CD4-positive, alpha-beta memory T cell (primary cell): ENCODE measurements at regions not wholly inside any gene's neighbourhood (a gene's known extent, or its start where the extent isn't known, plus 50 kb on each side); places are given as distances from the start of the nearest gene placed in this dataset.

ENCODE experiments used
- CTCF ChIA-PET: fragments of 350-600 bp; sonication (Branson Sonifier 250); formaldehyde crosslinking; loops from one replicate; lab custom pipeline; 2021; ENCODE audit warnings: inconsistent platforms; ENCODE audit not compliant: partially characterized antibody; lab: Charles Lee
- POLR2A ChIA-PET: fragments of 350-600 bp; sonication (Branson Sonifier 250); formaldehyde crosslinking; loops from one replicate; lab custom pipeline; 2021; ENCODE audit not compliant: partially characterized antibody; lab: Charles Lee
- DNase-seq, 5 donors: peaks; one replicate each; pipeline versions ENCODE4 v3.0.0 to v3.0.0-alpha.2; 2020 to 2022; ENCODE audit warnings: mixed read lengths in 1 of 5
- H3K27ac ChIP-seq: one replicate; pipeline ENCODE4 v1.7.0; 2013; ENCODE audit warnings: low read depth, low read length
- H3K27me3 ChIP-seq: 2 replicates; pipeline ENCODE4 v1.7.0; 2013; ENCODE audit warnings: mild to moderate bottlenecking, low read length, moderate library complexity; ENCODE audit not compliant: insufficient read depth
- H3K36me3 ChIP-seq: 2 replicates; pipeline ENCODE4 v1.7.0; 2013; ENCODE audit warnings: mild to moderate bottlenecking, low read length, moderate library complexity; ENCODE audit not compliant: insufficient read depth
- H3K4me1 ChIP-seq: 2 replicates; pipeline ENCODE4 v1.7.0; 2013; ENCODE audit warnings: mild to moderate bottlenecking, low read length, moderate library complexity; ENCODE audit not compliant: insufficient read depth
- H3K4me3 ChIP-seq, 2 donors: one replicate each; pipeline ENCODE4 v1.7.0; 2013; ENCODE audit warnings: low read length in 2 of 2, mild to moderate bottlenecking in 1 of 2
- H3K9me3 ChIP-seq, 2 donors: one replicate each; pipeline ENCODE4 v1.7.0; 2013; ENCODE audit warnings: low read length in 2 of 2, control low read depth in 1 of 2; ENCODE audit not compliant: control insufficient read depth in 1 of 2
- H3K27ac Mint-ChIP-seq, 7 donors: one replicate each; pipeline ENCODE4 v1.8.0; 2020 to 2021; ENCODE audit warnings: mixed read lengths in 7 of 7, mild to moderate bottlenecking in 6 of 7, inconsistent platforms in 3 of 7, moderate library complexity in 3 of 7
- H3K27me3 Mint-ChIP-seq, 2 donors: one replicate each; pipeline ENCODE4 v1.8.0; 2020 to 2021; ENCODE audit warnings: mixed read lengths in 2 of 2
- H3K36me3 Mint-ChIP-seq, 2 donors: one replicate each; pipeline ENCODE4 v1.8.0; 2020 to 2021; ENCODE audit warnings: mixed read lengths in 2 of 2, inconsistent platforms in 1 of 2, mild to moderate bottlenecking in 1 of 2
- H3K4me1 Mint-ChIP-seq, 4 donors: one replicate each; pipeline ENCODE4 v1.8.0; 2020 to 2021; ENCODE audit warnings: mixed read lengths in 4 of 4, mild to moderate bottlenecking in 1 of 4
- H3K4me3 Mint-ChIP-seq, 8 donors: one replicate each; pipeline ENCODE4 v1.8.0; 2020 to 2021; ENCODE audit warnings: mixed read lengths in 8 of 8, mild to moderate bottlenecking in 7 of 8, moderate library complexity in 6 of 8, inconsistent platforms in 3 of 8
- H3K9me3 Mint-ChIP-seq, 8 donors: one replicate each; pipeline ENCODE4 v1.8.0; 2020 to 2021; ENCODE audit warnings: mixed read lengths in 8 of 8, mild to moderate bottlenecking in 5 of 8, inconsistent platforms in 3 of 8, moderate library complexity in 1 of 8
- intact Hi-C: fragments of 100-400 bp; cut with micrococcal nuclease; formaldehyde crosslinking; loops from one replicate; pipeline ENCODE4 v1.15.1; 2023

DNA sequence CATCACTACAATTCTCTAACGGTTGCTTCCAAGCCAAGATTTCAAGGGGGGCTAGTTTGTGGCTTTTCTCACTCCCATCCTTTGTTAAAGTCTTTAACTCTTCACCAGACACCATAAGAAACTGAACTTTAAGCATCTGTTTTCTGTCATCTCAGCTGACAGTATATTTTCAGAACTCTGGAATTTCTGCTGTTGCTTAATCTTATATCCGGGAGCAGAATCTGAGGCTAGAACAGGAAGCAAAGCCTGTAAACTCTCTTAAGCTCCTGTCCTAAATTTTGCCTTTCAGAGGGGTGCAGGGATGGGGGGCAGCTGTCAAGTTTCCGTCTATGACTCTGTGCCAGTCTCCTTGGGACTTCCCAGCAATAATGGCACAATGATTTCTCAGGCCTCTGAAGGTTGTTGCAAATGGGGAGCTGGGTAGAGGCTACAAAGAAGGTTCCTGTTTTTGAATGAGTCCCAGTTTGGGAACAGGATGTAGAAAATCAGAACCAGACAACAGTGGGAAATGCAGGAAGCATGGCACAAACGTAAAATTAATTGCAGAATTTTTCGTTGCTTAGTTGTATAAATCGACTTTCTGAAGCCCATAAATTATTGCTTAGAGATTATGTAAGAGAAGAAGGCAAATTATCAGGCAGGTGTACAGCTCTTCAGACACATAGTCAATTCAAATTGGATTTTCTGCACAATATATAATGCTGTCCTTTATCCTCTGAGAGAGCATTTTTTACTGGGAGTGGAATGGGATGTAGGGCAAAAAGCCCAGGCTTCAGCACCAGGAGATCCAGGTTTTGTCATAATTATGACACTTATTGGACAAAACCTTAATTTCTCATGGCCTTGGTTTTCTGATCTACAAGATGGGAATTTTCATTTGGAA is 430.9 kb downstream of the DMAC1 start:
- intact Hi-C loops, result no loop called here
- no peak for DNase-seq
- Mint-ChIP-seq H3K27ac (no peak overlapping the region), H3K9me3 (no peaks in the 10 kb centered on the region), H3K4me1 (no peaks in the 10 kb centered on the region), H3K36me3 (no peaks in the 10 kb centered on the region), H3K4me3 (no peak overlapping the region), H3K27me3 (no peaks in the 10 kb centered on the region)
- POLR2A ChIA-PET, result no interaction called here
- no peak overlapping the region for H3K27ac ChIP-seq
- no peaks in the 10 kb centered on the region for H3K9me3 ChIP-seq
- H3K27me3 ChIP-seq, result no peaks in the 10 kb centered on the region
- CTCF ChIA-PET, result no interaction called here
- H3K4me3 ChIP-seq, result no peak overlapping the region
- H3K4me1 ChIP-seq, result no peaks in the 10 kb centered on the region
- H3K36me3 ChIP-seq, result no peaks in the 10 kb centered on the region

DNA sequence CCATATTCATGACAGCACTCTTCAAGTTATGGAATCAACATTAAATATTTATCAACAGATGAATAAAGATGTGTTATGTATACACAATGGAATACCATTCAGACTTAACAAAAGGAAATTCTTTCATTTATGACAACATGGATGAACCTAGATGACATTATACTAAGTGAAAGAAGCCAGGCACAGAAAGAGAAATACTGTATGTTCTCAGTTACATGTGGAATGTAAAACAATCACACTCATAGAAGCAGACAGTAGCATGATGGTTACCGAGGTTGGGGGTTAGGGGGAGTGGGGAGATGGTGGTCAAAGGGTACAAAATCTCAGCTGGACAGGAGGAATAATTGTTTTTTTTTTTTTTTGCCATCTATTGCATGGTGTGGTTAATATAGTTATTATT is 431.9 kb downstream of the DMAC1 start:
- intact Hi-C loops, result no loop called here
- H3K36me3 Mint-ChIP-seq, result no peaks in the 10 kb centered on the region
- DNase-seq, result no peak
- no peak overlapping the region for H3K4me3 Mint-ChIP-seq
- ChIA-PET CTCF (no interaction called here), POLR2A (no interaction called here)
- no peaks in the 10 kb centered on the region for H3K27me3 ChIP-seq
- H3K9me3 Mint-ChIP-seq, result no peaks in the 10 kb centered on the region
- no peaks in the 10 kb centered on the region for H3K9me3 ChIP-seq
- H3K27ac ChIP-seq, result no peak overlapping the region
- no peaks in the 10 kb centered on the region for H3K36me3 ChIP-seq
- no peaks in the 10 kb centered on the region for H3K4me1 ChIP-seq
- no peaks in the 10 kb centered on the region for H3K4me1 Mint-ChIP-seq
- H3K4me3 ChIP-seq, result no peak overlapping the region
- H3K27me3 Mint-ChIP-seq, result no peaks in the 10 kb centered on the region
- no peak overlapping the region for H3K27ac Mint-ChIP-seq

DNA sequence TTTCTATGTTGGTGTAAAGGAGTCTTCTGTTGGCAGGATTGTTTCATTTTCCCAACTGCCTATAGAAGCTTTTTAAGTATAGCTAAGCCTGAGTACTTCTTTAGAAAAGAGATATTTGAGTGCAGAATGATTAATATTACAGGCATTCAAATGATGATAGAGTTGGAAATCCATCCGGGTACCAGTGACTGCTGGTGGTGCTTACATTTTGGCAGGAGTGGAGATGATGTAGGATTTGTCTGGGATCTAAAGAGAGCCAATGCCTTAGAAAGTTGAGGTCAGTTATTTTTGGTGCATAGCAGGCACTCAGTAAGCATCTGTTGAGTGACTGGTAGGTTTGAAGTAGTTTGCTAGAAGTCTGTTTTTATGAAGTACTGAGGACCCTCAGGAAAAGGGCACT is 433.5 kb downstream of the DMAC1 start:
- H3K4me1 ChIP-seq, result no peaks in the 10 kb centered on the region
- Mint-ChIP-seq H3K4me1 (no peaks in the 10 kb centered on the region), H3K9me3 (no peaks in the 10 kb centered on the region), H3K36me3 (no peaks in the 10 kb centered on the region), H3K27me3 (no peaks in the 10 kb centered on the region), H3K27ac (no peak overlapping the region), H3K4me3 (no peak overlapping the region)
- H3K9me3 ChIP-seq, result no peaks in the 10 kb centered on the region
- POLR2A ChIA-PET, result no interaction called here
- no peak overlapping the region for H3K27ac ChIP-seq
- no peaks in the 10 kb centered on the region for H3K36me3 ChIP-seq
- CTCF ChIA-PET, result no interaction called here
- intact Hi-C loops, result no loop called here
- no peak overlapping the region for H3K4me3 ChIP-seq
- H3K27me3 ChIP-seq, result no peaks in the 10 kb centered on the region
- no peak for DNase-seq

DNA sequence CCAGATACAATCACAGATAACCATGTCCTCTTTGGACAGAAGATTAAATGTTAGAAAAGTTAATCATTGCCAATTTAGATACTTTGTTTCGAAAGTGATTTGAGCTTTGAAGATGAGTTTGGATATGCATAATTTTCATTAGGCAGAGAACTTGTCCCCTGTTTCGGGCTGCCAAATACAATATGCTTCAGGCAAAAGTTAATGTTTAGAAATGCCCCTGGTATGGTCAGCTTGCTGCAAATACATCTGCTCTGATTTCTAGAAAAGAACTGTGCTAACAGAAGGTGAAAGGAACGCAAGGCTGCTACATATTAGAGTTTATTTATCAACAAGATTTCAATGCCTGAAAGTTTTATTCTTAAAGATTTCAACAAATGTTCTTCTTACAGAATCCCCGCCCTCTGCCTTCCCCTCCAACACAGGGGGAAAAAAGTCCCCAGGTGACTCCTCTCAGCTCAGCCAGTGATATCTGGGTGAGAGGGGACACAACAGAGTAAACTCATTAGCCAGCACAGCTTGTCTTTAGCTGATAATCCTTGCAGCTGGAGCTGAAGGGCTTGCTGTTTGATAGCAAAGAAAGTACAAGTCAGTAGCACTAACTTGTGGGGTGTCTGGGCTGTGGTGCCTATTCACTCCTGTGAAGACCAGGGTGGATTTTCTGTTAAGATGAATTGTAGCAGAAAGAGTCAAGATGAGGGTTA is 435.7 kb downstream of the DMAC1 start:
- no peaks in the 10 kb centered on the region for H3K36me3 ChIP-seq
- CTCF ChIA-PET, result no interaction called here

DNA sequence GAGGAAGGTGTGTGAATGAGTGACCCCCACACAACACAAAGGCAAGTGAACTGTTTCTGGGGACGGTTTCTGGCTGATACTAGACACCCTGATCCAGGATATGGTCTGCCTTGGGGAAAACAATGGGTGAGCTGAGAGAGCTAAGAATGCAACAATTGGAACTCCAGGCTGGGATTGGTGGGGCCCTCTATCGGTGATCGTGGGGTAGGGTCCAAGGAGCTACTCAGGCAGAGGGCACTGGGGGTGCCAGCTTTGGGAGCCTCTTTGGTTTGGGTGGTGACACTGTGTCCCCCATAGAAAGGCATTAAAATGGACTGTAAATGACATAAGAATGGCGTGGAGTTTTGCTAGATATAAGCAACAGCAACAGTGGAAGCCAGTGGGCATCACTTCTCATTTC is 439.1 kb downstream of the DMAC1 start:
- Histone ChIP-seq H3K36me3 (no peaks in the 10 kb centered on the region), H3K4me1 (no peaks in the 10 kb centered on the region), H3K9me3 (no peaks in the 10 kb centered on the region), H3K4me3 (no peak overlapping the region), H3K27me3 (no peaks in the 10 kb centered on the region), H3K27ac (no peak overlapping the region)
- H3K9me3 Mint-ChIP-seq, result no peaks in the 10 kb centered on the region
- no peak overlapping the region for H3K27ac Mint-ChIP-seq
- ChIA-PET CTCF (no interaction called here), POLR2A (no interaction called here)
- no peaks in the 10 kb centered on the region for H3K36me3 Mint-ChIP-seq
- H3K4me3 Mint-ChIP-seq, result no peak overlapping the region
- peaks cover 7 to 15% of the 10 kb centered on the region in 2 donors for H3K27me3 Mint-ChIP-seq
- intact Hi-C loops, result no loop called here
- DNase-seq, result no peak
- H3K4me1 Mint-ChIP-seq, result no peaks in the 10 kb centered on the region

More for the DNA sequence above, 435.7 kb downstream of the DMAC1 start:
- Histone ChIP-seq H3K27ac (no peak overlapping the region), H3K27me3 (no peaks in the 10 kb centered on the region), H3K4me3 (no peak overlapping the region), H3K9me3 (no peaks in the 10 kb centered on the region), H3K4me1 (no peaks in the 10 kb centered on the region)
- no peaks in the 10 kb centered on the region for H3K9me3 Mint-ChIP-seq
- POLR2A ChIA-PET, result no interaction called here
- peaks cover 2 to 4% of the 10 kb centered on the region in 2 donors for H3K27me3 Mint-ChIP-seq
- no peak overlapping the region for H3K27ac Mint-ChIP-seq
- no peaks in the 10 kb centered on the region for H3K4me1 Mint-ChIP-seq
- intact Hi-C loops, result no loop called here
- no peak for DNase-seq
- no peak overlapping the region for H3K4me3 Mint-ChIP-seq
- no peaks in the 10 kb centered on the region for H3K36me3 Mint-ChIP-seq

DNA sequence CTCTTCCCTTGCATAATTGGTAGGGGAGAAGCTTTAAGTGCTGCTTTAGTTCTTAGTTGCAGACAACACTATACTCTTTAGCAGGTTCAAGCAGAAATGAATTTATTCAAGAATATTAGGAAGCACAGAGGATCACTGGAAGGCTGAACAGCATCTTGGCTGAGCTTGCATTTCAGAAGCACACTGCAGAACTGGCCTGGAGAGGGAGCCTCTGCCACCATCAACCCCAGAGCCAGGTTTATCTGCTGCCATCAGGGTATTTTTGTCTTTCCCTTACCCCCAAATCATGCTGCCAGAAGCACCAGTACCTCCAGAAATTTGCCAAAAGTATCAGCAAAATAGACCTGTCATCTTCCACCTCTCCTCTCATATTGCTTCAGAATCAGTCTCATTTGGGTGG is 440.7 kb downstream of the DMAC1 start:
- ChIA-PET CTCF (no interaction called here), POLR2A (no interaction called here)
- no peaks in the 10 kb centered on the region for H3K4me1 Mint-ChIP-seq
- intact Hi-C loops, result no loop called here
- no peak overlapping the region for H3K27ac ChIP-seq
- no peaks in the 10 kb centered on the region for H3K36me3 Mint-ChIP-seq
- H3K27me3 ChIP-seq, result no peaks in the 10 kb centered on the region
- no peak for DNase-seq
- H3K4me1 ChIP-seq, result no peaks in the 10 kb centered on the region
- H3K27ac Mint-ChIP-seq, result no peak overlapping the region
- H3K27me3 Mint-ChIP-seq, result peaks cover 7 to 20% of the 10 kb centered on the region in 2 donors
- no peak overlapping the region for H3K4me3 ChIP-seq
- H3K9me3 Mint-ChIP-seq, result peaks cover 0 to 4% (median 0%) of the 10 kb centered on the region in 8 donors
- H3K9me3 ChIP-seq, result no peaks in the 10 kb centered on the region
- H3K4me3 Mint-ChIP-seq, result no peak overlapping the region
- no peaks in the 10 kb centered on the region for H3K36me3 ChIP-seq

DNA sequence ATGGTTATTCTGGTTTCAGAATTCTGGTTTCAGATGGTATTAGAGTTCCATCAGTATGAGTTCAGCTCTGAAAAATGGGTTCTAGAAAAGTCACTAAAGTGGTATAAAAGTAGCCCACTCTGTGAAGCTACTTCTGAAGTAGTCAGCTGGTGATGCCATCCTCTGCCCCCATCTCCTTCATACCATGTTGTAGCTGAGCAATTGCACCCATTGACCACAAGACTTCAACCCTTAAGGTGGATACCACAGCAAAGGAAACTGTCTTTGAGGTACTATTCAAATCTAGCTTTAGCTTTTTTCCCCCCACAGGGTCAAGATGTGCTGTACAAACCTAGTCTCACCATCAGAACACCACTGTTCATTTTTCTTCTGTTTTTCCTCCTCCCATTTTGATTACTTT is 444.9 kb downstream of the DMAC1 start:
- Mint-ChIP-seq H3K27me3 (peaks cover 8 to 20% of the 10 kb centered on the region in 2 donors), H3K4me1 (no peaks in the 10 kb centered on the region), H3K36me3 (no peaks in the 10 kb centered on the region), H3K27ac (no peak overlapping the region), H3K9me3 (peaks cover 0 to 7% (median 2%) of the 10 kb centered on the region in 8 donors), H3K4me3 (no peak overlapping the region)
- Histone ChIP-seq H3K36me3 (no peaks in the 10 kb centered on the region), H3K27me3 (no peaks in the 10 kb centered on the region), H3K4me1 (no peaks in the 10 kb centered on the region), H3K9me3 (no peaks in the 10 kb centered on the region), H3K27ac (no peak overlapping the region), H3K4me3 (no peak overlapping the region)
- intact Hi-C loops, result no loop called here
- CTCF ChIA-PET, result no interaction called here
- POLR2A ChIA-PET, result no interaction called here
- no peak for DNase-seq
